ENCODE measurements at regions not wholly inside any gene's neighbourhood (a gene's known extent, or its start where the extent isn't known, plus 50 kb on each side); places are given as distances from the start of the nearest gene placed in this dataset.
"Not testable (repeated sequence)": the region's sequence is repeated elsewhere in the genome, so short reads cannot be mapped to it uniquely, and the experiment has no call there.

DNA sequence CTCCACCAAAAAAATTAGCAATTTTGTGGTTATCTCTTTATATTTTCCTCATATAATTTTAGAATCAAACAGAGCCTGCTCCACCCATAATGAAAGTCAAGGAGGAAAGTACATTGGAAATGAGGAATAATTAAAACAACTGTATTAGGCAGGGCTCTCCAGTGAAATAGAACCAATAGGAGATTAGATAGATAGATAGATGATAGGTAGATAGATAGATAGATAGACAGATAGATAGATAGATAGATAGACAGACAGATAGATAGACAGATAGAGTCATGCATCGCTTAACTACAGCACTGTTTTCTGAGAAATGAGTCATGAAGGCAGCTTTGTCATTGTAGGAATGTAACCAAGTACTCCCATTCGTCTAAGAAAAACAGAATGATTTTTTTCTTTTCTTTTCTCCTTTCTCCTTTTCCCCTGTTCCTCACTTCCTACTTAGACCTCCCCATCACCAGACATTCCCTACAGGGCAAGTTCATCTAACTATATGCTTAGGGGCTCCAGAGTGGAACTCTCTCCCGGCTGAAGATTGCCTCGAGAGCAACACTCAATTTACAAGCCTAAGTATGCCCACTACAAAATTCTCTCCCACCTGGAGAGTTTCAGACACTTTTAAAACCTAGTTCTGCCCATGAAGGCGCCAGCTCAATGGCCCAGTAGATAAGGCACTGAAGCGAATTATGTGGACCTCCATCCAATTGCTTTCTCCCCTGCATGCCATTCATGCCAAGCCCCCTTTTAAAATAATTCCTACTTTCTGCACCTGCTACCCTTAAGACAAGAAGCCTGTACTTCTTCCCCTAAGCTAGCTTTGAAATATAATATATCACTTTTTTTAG is 53.3 kb upstream of the LIPC start:
- WGBS, 2 donors: 87 to 93% methylated on average over 6 of the region's 6 CpGs
- H3K36me3 ChIP-seq: no peaks in the 10 kb centered on the region
- no peak overlapping the region for H3K27ac ChIP-seq
- intact Hi-C loops (cut with DNase I): no loop called here
- H3K4me3 ChIP-seq: no peak overlapping the region
- peaks cover 0 to 5% (median 2%) of the 10 kb centered on the region in 4 donors for H3K9me3 ChIP-seq
- no peak for DNase-seq
- no peaks in the 10 kb centered on the region for H3K27me3 ChIP-seq
- no peaks in the 10 kb centered on the region for H3K4me1 ChIP-seq
- TF ChIP-seq POLR2AphosphoS5 (IDR thresholded peaks at IDR 0.05): no peak
- TF ChIP-seq, protein P1, sequence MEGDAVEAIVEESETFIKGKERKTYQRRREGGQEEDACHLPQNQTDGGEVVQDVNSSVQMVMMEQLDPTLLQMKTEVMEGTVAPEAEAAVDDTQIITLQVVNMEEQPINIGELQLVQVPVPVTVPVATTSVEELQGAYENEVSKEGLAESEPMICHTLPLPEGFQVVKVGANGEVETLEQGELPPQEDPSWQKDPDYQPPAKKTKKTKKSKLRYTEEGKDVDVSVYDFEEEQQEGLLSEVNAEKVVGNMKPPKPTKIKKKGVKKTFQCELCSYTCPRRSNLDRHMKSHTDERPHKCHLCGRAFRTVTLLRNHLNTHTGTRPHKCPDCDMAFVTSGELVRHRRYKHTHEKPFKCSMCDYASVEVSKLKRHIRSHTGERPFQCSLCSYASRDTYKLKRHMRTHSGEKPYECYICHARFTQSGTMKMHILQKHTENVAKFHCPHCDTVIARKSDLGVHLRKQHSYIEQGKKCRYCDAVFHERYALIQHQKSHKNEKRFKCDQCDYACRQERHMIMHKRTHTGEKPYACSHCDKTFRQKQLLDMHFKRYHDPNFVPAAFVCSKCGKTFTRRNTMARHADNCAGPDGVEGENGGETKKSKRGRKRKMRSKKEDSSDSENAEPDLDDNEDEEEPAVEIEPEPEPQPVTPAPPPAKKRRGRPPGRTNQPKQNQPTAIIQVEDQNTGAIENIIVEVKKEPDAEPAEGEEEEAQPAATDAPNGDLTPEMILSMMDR (IDR thresholded peaks at IDR 0.05): no peak
- TF ChIP-seq POLR2A (IDR thresholded peaks at IDR 0.05): no peak
- no peak for TF ChIP-seq EP300 (IDR thresholded peaks at IDR 0.05)

DNA sequence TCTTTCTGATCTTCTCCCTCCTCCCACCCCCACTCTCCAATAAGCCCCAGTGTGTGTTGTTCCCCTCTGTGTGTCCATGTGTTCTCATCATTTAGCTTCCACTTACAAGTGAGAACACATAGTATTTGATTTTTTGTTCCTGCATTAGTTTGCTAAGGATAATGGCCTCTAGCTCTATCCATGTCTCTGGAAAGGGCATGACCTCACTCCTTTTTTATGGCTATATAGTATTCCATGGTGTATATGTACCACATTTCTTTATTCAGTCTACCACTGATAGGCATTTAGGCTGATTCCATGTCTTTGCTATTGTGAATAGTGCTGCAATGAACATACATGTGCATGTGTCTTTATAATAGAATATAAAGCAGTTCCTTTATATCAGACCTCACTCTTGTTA is 52.3 kb upstream of the LIPC start:
- H3K4me1 ChIP-seq; H3K9me3 ChIP-seq; H3K27ac ChIP-seq; intact Hi-C loops (cut with DNase I); H3K36me3 ChIP-seq; H3K27me3 ChIP-seq; DNase-seq; H3K4me3 ChIP-seq: not testable (repeated sequence)

DNA sequence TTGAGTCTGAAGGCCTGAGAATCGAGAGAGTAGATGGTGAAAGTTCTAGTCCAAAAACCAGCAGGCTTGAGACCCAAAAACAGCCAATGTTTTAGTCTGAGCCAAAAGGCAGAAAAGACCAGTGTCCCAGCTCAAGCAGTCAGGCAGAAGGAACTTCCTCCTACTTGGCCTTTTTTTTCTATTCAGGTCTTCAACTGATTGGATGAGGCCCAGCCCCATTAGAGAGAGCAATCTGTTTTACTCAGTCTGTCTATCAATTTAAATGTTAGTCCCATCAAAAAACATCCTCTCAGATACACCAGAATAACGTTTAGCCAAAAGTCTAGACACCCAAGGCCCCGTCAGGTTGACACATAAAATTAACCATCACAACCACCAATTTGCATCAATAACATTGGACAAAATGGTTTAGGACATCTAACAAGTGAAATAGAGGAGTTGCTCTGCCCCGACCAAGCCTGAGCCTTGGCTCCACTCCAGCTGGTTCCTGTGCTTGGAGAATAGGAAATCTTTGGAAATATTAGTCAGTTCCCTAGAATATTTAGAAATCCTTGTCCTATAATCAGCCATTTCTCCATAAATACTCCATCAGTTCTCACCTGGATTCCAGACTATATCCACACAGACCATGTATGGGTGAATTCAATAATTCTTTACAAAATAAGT is 51.4 kb upstream of the LIPC start:
- TF ChIP-seq POLR2A (IDR thresholded peaks at IDR 0.05) (no peak), EP300 (IDR thresholded peaks at IDR 0.05) (no peak), POLR2AphosphoS5 (IDR thresholded peaks at IDR 0.05) (no peak)
- TF ChIP-seq, protein P1 (IDR thresholded peaks at IDR 0.05): no peak

DNA sequence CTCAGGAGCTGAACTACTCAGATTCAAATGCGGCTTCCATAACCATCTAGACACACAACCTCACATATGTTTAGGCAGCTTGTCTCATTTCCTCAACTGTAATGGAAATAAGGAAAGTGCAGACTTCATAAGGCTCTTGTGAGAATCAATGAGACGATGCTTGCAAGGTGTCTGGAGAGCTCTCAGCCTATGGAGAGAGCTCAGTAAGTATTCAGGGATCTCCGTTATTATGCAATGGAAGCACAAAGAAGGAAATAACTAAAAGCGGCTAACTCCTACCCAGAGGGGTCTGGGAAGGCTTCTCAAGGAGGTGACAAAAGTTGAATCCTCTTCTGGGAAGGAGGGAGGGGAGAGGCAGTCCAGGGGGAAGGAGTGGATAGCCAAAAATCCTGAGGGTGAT is 50.1 kb upstream of the LIPC start:
- intact Hi-C loops (cut with DNase I): no loop called here
- no peaks in the 10 kb centered on the region for H3K4me1 ChIP-seq
- H3K9me3 ChIP-seq: peaks cover 0 to 5% (median 2%) of the 10 kb centered on the region in 4 donors
- H3K36me3 ChIP-seq: no peaks in the 10 kb centered on the region
- TF ChIP-seq POLR2AphosphoS5 (IDR thresholded peaks at IDR 0.05) (no peak), EP300 (IDR thresholded peaks at IDR 0.05) (no peak), POLR2A (IDR thresholded peaks at IDR 0.05) (no peak)
- TF ChIP-seq, protein P1 (IDR thresholded peaks at IDR 0.05): no peak
- WGBS, 2 donors: 84 to 96% methylated on average over 4 of the region's 4 CpGs
- no peak for DNase-seq
- H3K4me3 ChIP-seq: no peak overlapping the region
- no peak overlapping the region for H3K27ac ChIP-seq
- H3K27me3 ChIP-seq: no peaks in the 10 kb centered on the region

More for the DNA sequence above, 51.4 kb upstream of the LIPC start:
- no peaks in the 10 kb centered on the region for H3K27me3 ChIP-seq
- no peak overlapping the region for H3K4me3 ChIP-seq
- no peaks in the 10 kb centered on the region for H3K4me1 ChIP-seq
- intact Hi-C loops (cut with DNase I): no loop called here
- WGBS, 2 donors: 83 to 85% methylated on average over 4 of the region's 4 CpGs
- H3K27ac ChIP-seq: no peak overlapping the region
- DNase-seq: no peak
- H3K36me3 ChIP-seq: no peaks in the 10 kb centered on the region
- peaks cover 0 to 5% (median 2%) of the 10 kb centered on the region in 4 donors for H3K9me3 ChIP-seq
